ENCODE measurements at regions not wholly inside any gene's neighbourhood (a gene's known extent, or its start where the extent isn't known, plus 50 kb on each side); places are given as distances from the start of the nearest gene placed in this dataset.

- no peak for DNase-seq
- TF ChIP-seq, protein P1, sequence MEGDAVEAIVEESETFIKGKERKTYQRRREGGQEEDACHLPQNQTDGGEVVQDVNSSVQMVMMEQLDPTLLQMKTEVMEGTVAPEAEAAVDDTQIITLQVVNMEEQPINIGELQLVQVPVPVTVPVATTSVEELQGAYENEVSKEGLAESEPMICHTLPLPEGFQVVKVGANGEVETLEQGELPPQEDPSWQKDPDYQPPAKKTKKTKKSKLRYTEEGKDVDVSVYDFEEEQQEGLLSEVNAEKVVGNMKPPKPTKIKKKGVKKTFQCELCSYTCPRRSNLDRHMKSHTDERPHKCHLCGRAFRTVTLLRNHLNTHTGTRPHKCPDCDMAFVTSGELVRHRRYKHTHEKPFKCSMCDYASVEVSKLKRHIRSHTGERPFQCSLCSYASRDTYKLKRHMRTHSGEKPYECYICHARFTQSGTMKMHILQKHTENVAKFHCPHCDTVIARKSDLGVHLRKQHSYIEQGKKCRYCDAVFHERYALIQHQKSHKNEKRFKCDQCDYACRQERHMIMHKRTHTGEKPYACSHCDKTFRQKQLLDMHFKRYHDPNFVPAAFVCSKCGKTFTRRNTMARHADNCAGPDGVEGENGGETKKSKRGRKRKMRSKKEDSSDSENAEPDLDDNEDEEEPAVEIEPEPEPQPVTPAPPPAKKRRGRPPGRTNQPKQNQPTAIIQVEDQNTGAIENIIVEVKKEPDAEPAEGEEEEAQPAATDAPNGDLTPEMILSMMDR (IDR thresholded peaks at IDR 0.05), result no peak
- no peak for TF ChIP-seq POLR2A (IDR thresholded peaks at IDR 0.05)
- Histone ChIP-seq H3K27ac (no peak overlapping the region), H3K4me1 (no peaks in the 10 kb centered on the region), H3K9me3 (no peaks in the 10 kb centered on the region), H3K27me3 (no peaks in the 10 kb centered on the region), H3K4me3 (no peak overlapping the region), H3K36me3 (ENCODE audit: low read depth, missing control alignments) (no peaks in the 10 kb centered on the region)
- 49 to 86% methylated on average over 2 of the region's 2 CpGs for WGBS, 2 donors
- intact Hi-C loops (cut with DNase I; ENCODE audit: low total_unique reads), result no loop called here
Measured at GRCh38 chr12:27193106-27193505, 51.0 kb upstream of the STK38L start.

DNA sequence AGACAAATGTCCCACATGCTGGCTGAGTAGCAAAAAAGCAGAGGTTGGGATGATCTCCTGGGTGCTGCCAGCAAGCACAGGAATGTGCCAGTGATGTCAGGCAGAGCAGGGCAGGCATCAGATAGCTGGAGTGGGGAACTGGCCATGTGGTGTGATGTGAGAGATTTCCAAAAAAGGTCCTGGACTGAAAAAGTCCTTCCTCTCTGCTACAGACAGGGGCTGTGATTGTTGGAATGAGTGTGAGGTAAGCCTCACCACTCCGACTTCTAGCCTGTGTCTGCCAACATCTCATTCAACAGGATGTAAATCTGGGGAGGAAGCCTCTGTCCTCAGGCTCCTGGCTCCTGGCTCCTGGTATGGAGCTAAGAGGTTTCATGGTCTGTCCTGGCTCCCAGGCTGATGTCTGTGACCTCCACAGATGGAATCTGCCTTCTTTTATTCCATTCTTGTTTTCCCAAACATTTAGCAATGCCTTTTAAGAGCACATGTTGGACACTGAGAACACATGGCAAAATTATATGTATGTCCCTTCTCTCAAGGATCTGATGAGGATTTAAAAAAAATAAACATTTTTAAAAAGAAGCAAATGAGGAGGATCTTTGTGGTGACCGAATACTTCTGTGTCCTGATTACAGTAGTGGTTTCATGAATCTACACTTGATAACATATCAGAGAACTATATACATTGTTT is 50.1 kb upstream of the STK38L start:
- intact Hi-C loops (cut with DNase I; ENCODE audit: low total_unique reads), result no loop called here
- H3K4me3 ChIP-seq, result no peak overlapping the region
- 38 to 56% methylated on average over 2 of the region's 2 CpGs for WGBS, 2 donors
- H3K36me3 ChIP-seq (ENCODE audit: low read depth, missing control alignments), result no peaks in the 10 kb centered on the region
- H3K27me3 ChIP-seq, result no peaks in the 10 kb centered on the region
- no peak overlapping the region for H3K27ac ChIP-seq
- DNase-seq, result no peak
- H3K9me3 ChIP-seq, result no peaks in the 10 kb centered on the region
- no peaks in the 10 kb centered on the region for H3K4me1 ChIP-seq
- no peak for TF ChIP-seq POLR2A (IDR thresholded peaks at IDR 0.05)
- TF ChIP-seq, protein P1 (IDR thresholded peaks at IDR 0.05), result no peak
